ENCODE measurements at regions not wholly inside any gene's neighbourhood (a gene's known extent, or its start where the extent isn't known, plus 50 kb on each side); places are given as distances from the start of the nearest gene placed in this dataset.

DNA sequence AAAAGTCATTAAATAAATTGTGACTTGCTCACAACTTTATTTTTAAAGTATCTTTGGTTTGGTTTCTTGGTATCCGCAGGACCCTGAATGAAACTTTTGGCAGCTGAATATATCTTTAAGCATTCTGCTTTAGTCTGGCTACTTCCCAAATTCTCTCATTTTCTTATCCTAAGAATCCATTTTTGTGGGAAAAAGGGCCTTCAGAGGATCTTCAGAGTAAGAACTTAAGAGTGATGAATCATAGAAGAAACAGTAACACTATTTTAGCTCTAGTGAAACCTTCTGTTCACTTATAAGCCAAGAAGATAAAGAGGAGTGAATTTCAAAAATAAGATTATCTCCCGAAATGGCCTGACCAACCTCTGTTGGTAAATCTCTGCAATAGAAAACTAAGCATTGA, 540.6 kb upstream of the MAGEB18 start:
- TF ChIP-seq EZH2 (IDR thresholded peaks at IDR 0.05; ENCODE audit: insufficient read depth, poor library complexity, severe bottlenecking) (no peak), EZH2phosphoT487 (IDR thresholded peaks at IDR 0.05; ENCODE audit: insufficient read depth, low read depth) (no peak)
